ENCODE measurements at regions not wholly inside any gene's neighbourhood (a gene's known extent, or its start where the extent isn't known, plus 50 kb on each side); places are given as distances from the start of the nearest gene placed in this dataset.

- ATAC-seq (no peak), DNase-seq (no peak)
- peaks cover 23% of the 10 kb centered on the region for H3K4me1 Mint-ChIP-seq (ENCODE audit: low read depth)
Observed at GRCh38 chr2:118225666-118226065, 137.4 kb downstream of the INSIG2 start.

GRCh38 chr2:118224895-118225311 is 136.6 kb downstream of the INSIG2 start:
- ChIA-PET CTCF (interaction anchor here (1.5 to 2.6 kb wide), 3 partner anchors 22 to 630 kb away, joined by 4 to 11 read pairs (median 7); no protein-coding TSS in a partner anchor), POLR2A (no interaction called here)
- ATAC-seq (no peak), DNase-seq (no peak)
- peaks cover 23% of the 10 kb centered on the region for H3K4me1 Mint-ChIP-seq (ENCODE audit: low read depth)
- peak overlapping the region; percentile 59 for H3K4me3 Mint-ChIP-seq
- no peaks in the 10 kb centered on the region for H3K9me3 Mint-ChIP-seq (ENCODE audit: insufficient read depth)
- no peak overlapping the region for H3K27ac Mint-ChIP-seq
- H3K36me3 Mint-ChIP-seq (ENCODE audit: low read depth): no peaks in the 10 kb centered on the region
- peaks cover 62% of the 10 kb centered on the region for H3K27me3 Mint-ChIP-seq (ENCODE audit: low read depth)

More at GRCh38 chr2:118225666-118226065, 137.4 kb downstream of the INSIG2 start:
- H3K36me3 Mint-ChIP-seq (ENCODE audit: low read depth): no peaks in the 10 kb centered on the region
- ChIA-PET CTCF (interaction anchor here (1.5 kb wide), 1 partner anchor 630 kb away, joined by 4 read pairs; no protein-coding TSS in a partner anchor), POLR2A (no interaction called here)
- H3K27ac Mint-ChIP-seq: no peak overlapping the region
- H3K27me3 Mint-ChIP-seq (ENCODE audit: low read depth): peaks cover 58% of the 10 kb centered on the region
- peak overlapping the region; percentile 59 for H3K4me3 Mint-ChIP-seq
- no peaks in the 10 kb centered on the region for H3K9me3 Mint-ChIP-seq (ENCODE audit: insufficient read depth)

- Mint-ChIP-seq H3K9me3 (ENCODE audit: insufficient read depth) (no peaks in the 10 kb centered on the region), H3K27ac (peak overlapping the region; percentile 13), H3K4me1 (ENCODE audit: low read depth) (peaks cover 23% of the 10 kb centered on the region), H3K36me3 (ENCODE audit: low read depth) (no peaks in the 10 kb centered on the region), H3K27me3 (ENCODE audit: low read depth) (peaks cover 63% of the 10 kb centered on the region), H3K4me3 (peak overlapping the region; percentile 84)
- ATAC-seq (peak; percentile 79), DNase-seq (peak; percentile 55)
- POLR2A ChIA-PET: interaction anchor here (0.9 kb wide), 1 partner anchor 28 kb away, joined by 3 read pairs; no protein-coding TSS in a partner anchor
- CTCF ChIA-PET: interaction anchor here (1.0 to 2.6 kb wide), 5 partner anchors 22 to 631 kb away, joined by 3 to 11 read pairs (median 7); no protein-coding TSS in a partner anchor
Observed at GRCh38 chr2:118223992-118224894, 136.0 kb downstream of the INSIG2 start.

- H3K27ac Mint-ChIP-seq: no peak overlapping the region
- DNase-seq (no peak), ATAC-seq (peak; percentile 36)
- no peaks in the 10 kb centered on the region for H3K9me3 Mint-ChIP-seq (ENCODE audit: insufficient read depth)
- POLR2A ChIA-PET: interaction anchor here (0.7 to 0.9 kb wide), 2 partner anchors 29 to 124 kb away, joined by 3 to 5 read pairs; no protein-coding TSS in a partner anchor
- H3K4me1 Mint-ChIP-seq (ENCODE audit: low read depth): peaks cover 23% of the 10 kb centered on the region
- CTCF ChIA-PET: interaction anchor here (1.0 to 3.0 kb wide), 8 partner anchors 12 to 632 kb away, joined by 3 to 26 read pairs (median 8); no protein-coding TSS in a partner anchor
- no peaks in the 10 kb centered on the region for H3K36me3 Mint-ChIP-seq (ENCODE audit: low read depth)
- peak overlapping the region; percentile 84 for H3K4me3 Mint-ChIP-seq
- H3K27me3 Mint-ChIP-seq (ENCODE audit: low read depth): peaks cover 63% of the 10 kb centered on the region
Observed at GRCh38 chr2:118223511-118223991, 135.3 kb downstream of the INSIG2 start.

GRCh38 chr2:118222672-118223421 is 134.6 kb downstream of the INSIG2 start:
- ATAC-seq (no peak), DNase-seq (no peak)
- Mint-ChIP-seq H3K27ac (no peak overlapping the region), H3K27me3 (ENCODE audit: low read depth) (peaks cover 63% of the 10 kb centered on the region), H3K9me3 (ENCODE audit: insufficient read depth) (no peaks in the 10 kb centered on the region), H3K4me1 (ENCODE audit: low read depth) (peaks cover 23% of the 10 kb centered on the region), H3K36me3 (ENCODE audit: low read depth) (no peaks in the 10 kb centered on the region), H3K4me3 (peak overlapping the region; percentile 84)
- ChIA-PET CTCF (interaction anchor here (0.8 to 3.0 kb wide), 14 partner anchors 8 to 646 kb away, joined by 3 to 26 read pairs (median 4); no protein-coding TSS in a partner anchor), POLR2A (interaction anchor here (0.7 kb wide), 1 partner anchor 124 kb away, joined by 5 read pairs; no protein-coding TSS in a partner anchor)

- Mint-ChIP-seq H3K4me1 (ENCODE audit: low read depth) (peaks cover 23% of the 10 kb centered on the region), H3K27me3 (ENCODE audit: low read depth) (peaks cover 63% of the 10 kb centered on the region), H3K9me3 (ENCODE audit: insufficient read depth) (no peaks in the 10 kb centered on the region), H3K27ac (no peak overlapping the region), H3K4me3 (no peak overlapping the region), H3K36me3 (ENCODE audit: low read depth) (no peaks in the 10 kb centered on the region)
- POLR2A ChIA-PET: no interaction called here
- CTCF ChIA-PET: interaction anchor here (0.8 to 3.0 kb wide), 11 partner anchors 9 to 647 kb away, joined by 3 to 26 read pairs (median 4); no protein-coding TSS in a partner anchor
- DNase-seq (no peak), ATAC-seq (no peak)
Observed at GRCh38 chr2:118222273-118222594, 134.0 kb downstream of the INSIG2 start.

- ChIA-PET POLR2A (no interaction called here), CTCF (interaction anchor here (0.8 to 3.0 kb wide), 12 partner anchors 9 to 647 kb away, joined by 3 to 26 read pairs (median 4); no protein-coding TSS in a partner anchor)
Observed at GRCh38 chr2:118221536-118222272, 133.4 kb downstream of the INSIG2 start.

GRCh38 chr2:118219611-118220010 is 131.3 kb downstream of the INSIG2 start:
- ChIA-PET CTCF (no interaction called here), POLR2A (no interaction called here)
- ATAC-seq (no peak), DNase-seq (no peak)
- Mint-ChIP-seq H3K27me3 (ENCODE audit: low read depth) (peaks cover 52% of the 10 kb centered on the region), H3K4me3 (no peak overlapping the region), H3K36me3 (ENCODE audit: low read depth) (no peaks in the 10 kb centered on the region), H3K4me1 (ENCODE audit: low read depth) (peaks cover 15% of the 10 kb centered on the region), H3K9me3 (ENCODE audit: insufficient read depth) (no peaks in the 10 kb centered on the region), H3K27ac (no peak overlapping the region)

More at GRCh38 chr2:118221536-118222272, 133.4 kb downstream of the INSIG2 start:
- no peak overlapping the region for H3K27ac Mint-ChIP-seq
- H3K27me3 Mint-ChIP-seq (ENCODE audit: low read depth): peaks cover 60% of the 10 kb centered on the region
- DNase-seq (peak; percentile 49), ATAC-seq (peak; percentile 64)
- H3K36me3 Mint-ChIP-seq (ENCODE audit: low read depth): no peaks in the 10 kb centered on the region
- peaks cover 23% of the 10 kb centered on the region for H3K4me1 Mint-ChIP-seq (ENCODE audit: low read depth)
- no peak overlapping the region for H3K4me3 Mint-ChIP-seq
- H3K9me3 Mint-ChIP-seq (ENCODE audit: insufficient read depth): no peaks in the 10 kb centered on the region

- H3K4me3 Mint-ChIP-seq: no peak overlapping the region
- DNase-seq (no peak), ATAC-seq (no peak)
- H3K9me3 Mint-ChIP-seq (ENCODE audit: insufficient read depth): no peaks in the 10 kb centered on the region
- no peaks in the 10 kb centered on the region for H3K4me1 Mint-ChIP-seq (ENCODE audit: low read depth)
- CTCF ChIA-PET: interaction anchor here (1.4 to 1.9 kb wide), 2 partner anchors 15 to 639 kb away, joined by 4 to 5 read pairs; no protein-coding TSS in a partner anchor
- no peaks in the 10 kb centered on the region for H3K36me3 Mint-ChIP-seq (ENCODE audit: low read depth)
- H3K27ac Mint-ChIP-seq: no peak overlapping the region
- H3K27me3 Mint-ChIP-seq (ENCODE audit: low read depth): peaks cover 36% of the 10 kb centered on the region
- POLR2A ChIA-PET: no interaction called here
Observed at GRCh38 chr2:118216224-118216623, 128.0 kb downstream of the INSIG2 start.

GRCh38 chr2:118209727-118210126 is 121.5 kb downstream of the INSIG2 start:
- no peak for ATAC-seq
- peaks cover 23% of the 10 kb centered on the region for H3K27me3 Mint-ChIP-seq (ENCODE audit: low read depth)

GRCh38 chr2:118207889-118208288 is 119.6 kb downstream of the INSIG2 start:
- ATAC-seq: no peak
- ChIA-PET CTCF (no interaction called here), POLR2A (interaction anchor here (0.6 kb wide), 1 partner anchor 509 kb away, joined by 3 read pairs; no protein-coding TSS in a partner anchor)
- H3K9me3 Mint-ChIP-seq (ENCODE audit: insufficient read depth): no peaks in the 10 kb centered on the region
- H3K4me1 Mint-ChIP-seq (ENCODE audit: low read depth): no peaks in the 10 kb centered on the region
- H3K27me3 Mint-ChIP-seq (ENCODE audit: low read depth): peaks cover 27% of the 10 kb centered on the region
- no peak overlapping the region for H3K27ac Mint-ChIP-seq
- H3K36me3 Mint-ChIP-seq (ENCODE audit: low read depth): no peaks in the 10 kb centered on the region
- DNase-seq: no peak
- no peak overlapping the region for H3K4me3 Mint-ChIP-seq

More at GRCh38 chr2:118209727-118210126, 121.5 kb downstream of the INSIG2 start:
- Mint-ChIP-seq H3K4me3 (no peak overlapping the region), H3K36me3 (ENCODE audit: low read depth) (no peaks in the 10 kb centered on the region), H3K27ac (no peak overlapping the region), H3K4me1 (ENCODE audit: low read depth) (no peaks in the 10 kb centered on the region), H3K9me3 (ENCODE audit: insufficient read depth) (no peaks in the 10 kb centered on the region)
- no peak for DNase-seq
- ChIA-PET CTCF (interaction anchor here (1.0 to 1.7 kb wide), 2 partner anchors 12 to 121 kb away, joined by 3 to 4 read pairs; partner anchors contain the start of gene INSIG2), POLR2A (no interaction called here)
